Colon (tissue), 2 donors: ENCODE measurements at regions not wholly inside any gene's neighbourhood (a gene's known extent, or its start where the extent isn't known, plus 50 kb on each side); places are given as distances from the start of the nearest gene placed in this dataset.

Experiments
- FAIRE-seq: peaks from 2 replicates; lab custom pipeline; 2012; peaks lifted over from hg19 to GRCh38; lab: Jason Lieb, UNC
- donor health status: control.
- donor health status: control.

DNA sequence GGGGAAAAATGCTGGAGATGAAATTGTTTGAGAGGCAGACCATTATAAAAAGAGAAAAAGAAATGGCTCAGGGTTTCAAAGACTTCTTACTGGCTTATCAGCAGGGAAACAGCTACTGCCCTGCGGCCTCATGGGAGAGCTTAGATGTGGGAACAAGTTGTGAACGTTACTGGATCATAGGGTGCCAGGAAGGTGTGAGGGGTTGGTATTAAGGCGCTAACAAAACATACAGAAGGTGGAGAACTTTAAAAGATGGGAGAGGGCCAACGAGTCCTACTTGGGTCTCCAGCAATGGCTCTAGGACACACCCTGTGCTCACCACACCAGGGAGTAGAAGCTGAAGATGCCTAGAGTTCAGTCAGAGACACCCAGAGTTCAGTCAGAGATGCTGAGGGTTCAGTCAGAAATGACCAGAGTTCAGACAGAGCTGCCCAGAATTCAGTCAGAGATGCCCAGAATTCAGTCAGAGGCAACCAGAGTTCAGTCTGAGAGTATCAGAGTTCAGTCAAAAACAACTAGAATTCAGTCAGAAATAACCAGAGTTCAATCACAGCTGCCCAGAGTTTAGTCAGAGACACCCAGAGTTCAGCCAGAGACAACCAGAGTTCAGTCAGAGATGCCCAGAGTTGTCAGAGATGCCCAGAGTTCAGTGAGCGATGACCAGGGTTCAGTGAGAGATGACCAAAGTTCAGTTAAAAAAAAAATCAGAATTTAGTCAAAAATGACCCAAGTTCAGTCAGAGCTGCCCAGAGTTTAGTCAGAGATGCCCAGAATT, 1103.6 kb downstream of the BCL11B start:
- no peak for FAIRE-seq

DNA sequence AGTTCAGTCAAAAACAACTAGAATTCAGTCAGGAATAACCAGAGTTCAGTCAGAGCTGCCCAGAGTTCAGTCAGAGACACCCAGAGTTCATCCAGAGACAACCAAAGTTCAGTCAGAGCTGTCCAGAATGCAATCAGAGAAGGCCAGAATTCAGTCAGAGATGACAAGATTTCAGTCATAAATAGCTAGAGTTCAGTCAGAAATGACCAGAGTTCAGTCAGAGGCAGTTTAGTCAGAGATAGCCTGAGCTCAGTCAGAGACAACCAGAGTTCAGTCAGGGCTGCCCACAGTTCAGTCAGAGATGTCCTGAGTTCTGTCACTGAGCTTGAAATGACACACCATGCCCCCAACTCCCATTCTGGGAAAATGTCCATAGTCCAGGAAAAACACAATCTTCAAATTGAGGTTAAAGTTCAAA, 1102.8 kb downstream of the BCL11B start:
- no peak for FAIRE-seq

DNA sequence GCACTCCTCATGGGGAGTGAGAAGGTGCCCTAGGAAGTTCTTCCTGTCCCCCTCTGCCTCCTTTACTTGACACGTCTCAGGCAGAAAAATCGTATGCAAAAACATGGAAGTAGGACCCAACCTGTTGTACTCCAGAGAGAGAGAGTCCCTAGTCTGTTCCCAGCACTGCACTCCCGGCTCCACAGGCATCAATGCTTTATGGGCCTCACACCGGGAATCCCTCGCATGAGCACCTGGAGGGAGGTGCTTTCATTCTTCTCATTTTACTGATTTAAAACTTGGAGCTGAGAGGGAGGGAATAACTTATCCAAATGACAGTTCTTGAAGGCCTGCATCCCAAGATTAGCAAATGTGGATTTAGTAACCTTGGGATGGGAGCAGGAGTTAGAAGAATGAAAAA, 1101.4 kb downstream of the BCL11B start:
- no peak for FAIRE-seq

DNA sequence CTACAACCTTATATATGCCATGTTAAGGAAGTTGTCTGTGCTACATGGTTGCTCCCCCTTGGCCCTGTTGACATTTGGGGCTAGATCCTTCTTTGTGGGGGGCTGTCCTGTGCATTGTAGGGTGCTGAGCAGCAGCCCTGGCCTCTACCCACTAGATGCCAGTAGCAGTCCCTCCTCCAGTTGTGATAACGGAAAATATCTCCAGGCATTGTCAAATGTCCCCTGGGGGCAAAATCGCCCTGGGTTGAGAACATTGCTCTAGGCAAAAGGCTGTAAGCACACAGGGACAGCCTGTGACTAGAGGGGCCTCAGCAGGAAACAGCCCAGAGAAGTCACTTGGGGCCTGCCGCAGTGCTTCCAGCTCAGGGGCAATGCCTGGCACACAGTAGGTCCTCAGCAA, 1100.3 kb downstream of the BCL11B start:
- FAIRE-seq, result no peak

DNA sequence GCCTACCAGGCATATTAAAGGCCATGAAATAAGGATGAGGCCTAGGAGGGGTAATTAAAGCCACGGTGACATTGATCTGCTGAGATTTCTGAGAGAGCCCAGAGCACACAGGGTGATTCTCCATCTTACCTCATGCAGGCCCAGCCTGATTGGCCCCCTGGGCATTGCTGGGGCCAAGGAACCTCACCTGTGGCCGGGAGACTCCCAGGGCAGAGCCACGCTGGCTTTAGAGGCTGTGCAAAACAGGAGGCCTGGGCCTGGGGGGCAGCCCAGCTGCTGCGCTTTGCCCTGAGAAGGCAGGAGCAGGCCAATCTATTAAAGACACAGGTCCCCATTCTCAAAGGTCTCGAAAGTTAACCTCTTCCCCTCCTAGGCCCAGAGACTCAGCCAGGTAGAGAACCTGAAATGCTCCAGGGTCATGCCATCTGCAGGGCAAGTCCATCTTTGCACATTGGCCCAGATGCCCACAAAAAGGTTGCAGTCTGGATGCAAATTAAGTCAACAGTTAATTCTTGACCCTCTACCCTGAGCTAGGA, 1099.7 kb downstream of the BCL11B start:
- no peak for FAIRE-seq

DNA sequence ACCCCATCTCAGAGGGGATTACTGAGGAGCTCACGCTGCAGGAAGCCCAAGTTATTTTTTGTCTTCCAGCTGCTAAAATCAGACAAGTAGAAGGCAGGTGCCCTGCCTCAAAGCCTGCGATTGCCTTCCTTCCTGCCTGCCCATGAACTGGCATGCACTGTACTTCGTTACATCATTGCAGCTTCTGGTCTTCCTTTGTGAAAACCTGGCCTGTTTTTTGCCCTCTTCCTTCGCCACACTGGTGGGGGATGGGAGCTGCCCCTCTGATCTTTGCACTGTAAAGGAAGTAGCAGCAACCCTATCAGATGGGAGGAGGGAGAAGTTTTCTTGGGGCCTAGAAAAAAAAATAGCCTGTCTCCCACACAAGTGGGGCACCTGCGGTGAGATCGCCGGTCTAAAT, 1098.7 kb downstream of the BCL11B start:
- no peak for FAIRE-seq

DNA sequence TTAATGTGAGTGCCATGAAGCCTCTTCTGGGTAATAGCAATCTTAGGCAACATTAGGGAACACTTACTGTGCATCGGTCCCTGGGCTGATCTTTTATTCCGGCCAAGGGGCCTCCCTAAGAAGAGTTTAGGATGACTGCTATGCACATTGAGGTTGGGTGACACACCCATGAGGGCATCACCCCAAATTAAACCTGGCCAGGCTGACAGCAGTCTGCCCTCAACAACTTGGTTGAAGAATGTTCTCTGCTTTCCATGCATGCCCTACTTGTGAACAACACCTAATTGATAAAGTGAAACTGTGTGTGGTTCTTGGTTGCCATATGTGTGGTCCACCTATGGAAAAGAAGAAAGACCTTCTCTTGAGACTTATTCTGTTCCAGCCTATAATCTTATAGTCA, 1098.0 kb downstream of the BCL11B start:
- no peak for FAIRE-seq

DNA sequence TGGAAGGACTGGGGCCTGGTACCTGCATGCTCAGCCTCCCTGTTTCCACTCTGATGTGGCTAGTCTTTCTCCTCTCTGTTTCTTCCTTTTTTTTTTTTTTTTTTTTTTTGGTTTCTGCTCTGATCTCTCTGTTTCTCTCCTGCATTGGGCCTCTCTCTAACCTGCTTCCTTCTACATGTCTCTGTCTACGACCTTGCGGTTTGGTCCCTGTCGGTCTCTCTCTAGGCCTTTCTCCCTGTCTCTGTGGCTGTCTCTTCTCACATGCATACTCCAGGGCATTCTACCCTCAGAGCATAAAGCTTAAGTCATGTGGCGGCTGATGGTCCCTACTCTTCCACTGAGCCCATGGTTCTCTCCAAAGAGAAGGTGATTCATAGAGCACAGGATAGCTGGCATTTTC, 1096.6 kb downstream of the BCL11B start:
- FAIRE-seq, result no peak

DNA sequence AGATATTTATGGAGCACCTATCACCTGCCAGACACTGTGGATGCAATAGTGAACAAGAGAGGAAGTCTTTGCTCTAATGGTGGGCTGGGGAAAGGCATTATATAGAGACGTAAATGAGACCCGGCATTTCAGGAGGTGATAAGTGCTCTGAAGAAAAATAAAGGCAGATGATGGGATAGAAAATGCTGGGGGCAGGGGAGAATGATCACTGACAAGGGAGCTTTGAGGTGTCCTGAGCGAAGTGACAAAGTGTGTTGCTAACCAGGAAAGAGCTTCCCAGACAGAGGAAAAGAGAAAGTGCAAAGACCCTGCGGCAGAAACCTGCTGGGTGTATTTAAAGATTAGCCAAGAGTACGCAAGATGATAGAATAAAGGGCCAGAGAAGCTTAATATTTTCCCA, 1096.1 kb downstream of the BCL11B start:
- FAIRE-seq, result no peak

DNA sequence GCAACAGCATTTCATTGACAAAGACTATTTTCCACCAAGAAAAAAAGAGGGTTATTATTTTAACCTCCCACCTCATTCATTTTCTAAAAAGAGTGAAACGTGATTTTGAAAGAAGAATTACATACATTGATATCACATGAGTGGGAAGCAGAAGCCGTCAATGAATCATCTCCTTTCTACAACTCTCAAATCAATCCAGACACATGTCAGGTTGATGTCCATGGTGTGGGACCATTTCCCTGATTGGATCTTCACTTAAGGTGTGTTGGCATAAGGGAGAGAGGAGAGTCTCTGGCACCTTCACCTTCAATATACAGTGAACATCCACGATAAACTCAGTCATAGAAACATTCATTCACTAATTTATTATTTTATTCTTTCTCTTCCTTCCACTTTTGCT, 1095.1 kb downstream of the BCL11B start:
- no peak for FAIRE-seq

DNA sequence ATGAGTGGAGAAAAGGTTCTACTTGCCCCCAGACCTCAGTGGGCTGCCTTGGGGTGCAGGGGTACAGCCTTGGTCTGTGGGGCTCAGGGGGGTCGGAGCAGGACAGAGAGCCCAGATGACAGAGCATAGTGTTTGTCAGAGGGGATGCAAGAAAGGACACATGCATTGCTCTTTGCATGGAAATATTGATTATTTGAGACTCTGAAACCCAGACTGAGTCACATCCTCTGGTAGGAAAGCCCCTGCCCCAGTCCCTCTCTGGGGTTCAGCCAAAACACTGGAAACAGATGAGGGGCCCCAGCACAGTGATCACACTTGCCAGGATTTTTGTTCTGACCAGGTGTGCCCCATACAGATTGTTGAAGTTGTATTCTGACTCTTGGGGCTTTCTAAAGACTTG, 1094.4 kb downstream of the BCL11B start:
- no peak for FAIRE-seq

DNA sequence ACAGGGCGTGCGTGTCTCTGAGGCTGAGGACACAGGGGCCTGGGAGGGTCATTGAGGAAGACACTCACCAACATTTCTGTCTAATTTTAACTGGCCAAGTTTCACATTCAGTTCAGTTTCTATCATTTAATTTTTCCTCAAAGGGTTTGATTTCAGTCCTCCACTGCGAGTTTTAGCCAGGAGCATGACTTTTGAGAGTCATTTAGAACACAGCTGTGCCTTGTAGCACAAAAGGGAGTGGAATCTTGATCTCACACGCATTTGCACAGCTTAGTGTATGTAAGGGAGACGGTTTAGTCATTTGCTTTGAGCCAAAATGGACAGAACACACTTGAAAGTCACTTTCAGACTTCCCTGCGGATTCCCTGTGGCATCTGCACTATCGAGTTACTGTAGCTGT, 1090.8 kb downstream of the BCL11B start:
- FAIRE-seq, result no peak

DNA sequence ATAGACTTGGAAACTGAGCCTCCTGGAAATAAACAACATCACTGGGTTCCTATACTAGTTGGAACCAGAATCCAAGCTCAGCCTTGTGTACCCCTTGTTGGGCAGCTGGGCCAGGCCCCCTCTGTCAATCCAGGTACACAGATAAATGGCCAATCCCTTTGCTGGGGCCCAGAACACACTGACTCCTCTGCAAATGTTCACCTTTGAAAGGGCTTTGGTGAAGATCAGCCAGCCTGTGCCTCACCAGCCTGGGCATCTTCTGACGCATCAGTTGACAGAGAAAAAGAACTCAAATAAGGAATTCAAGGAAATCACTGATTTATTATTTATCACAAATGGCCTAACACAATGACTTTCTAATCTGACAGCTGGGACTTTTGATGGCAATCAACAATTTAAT, 1090.2 kb downstream of the BCL11B start:
- FAIRE-seq, result no peak

DNA sequence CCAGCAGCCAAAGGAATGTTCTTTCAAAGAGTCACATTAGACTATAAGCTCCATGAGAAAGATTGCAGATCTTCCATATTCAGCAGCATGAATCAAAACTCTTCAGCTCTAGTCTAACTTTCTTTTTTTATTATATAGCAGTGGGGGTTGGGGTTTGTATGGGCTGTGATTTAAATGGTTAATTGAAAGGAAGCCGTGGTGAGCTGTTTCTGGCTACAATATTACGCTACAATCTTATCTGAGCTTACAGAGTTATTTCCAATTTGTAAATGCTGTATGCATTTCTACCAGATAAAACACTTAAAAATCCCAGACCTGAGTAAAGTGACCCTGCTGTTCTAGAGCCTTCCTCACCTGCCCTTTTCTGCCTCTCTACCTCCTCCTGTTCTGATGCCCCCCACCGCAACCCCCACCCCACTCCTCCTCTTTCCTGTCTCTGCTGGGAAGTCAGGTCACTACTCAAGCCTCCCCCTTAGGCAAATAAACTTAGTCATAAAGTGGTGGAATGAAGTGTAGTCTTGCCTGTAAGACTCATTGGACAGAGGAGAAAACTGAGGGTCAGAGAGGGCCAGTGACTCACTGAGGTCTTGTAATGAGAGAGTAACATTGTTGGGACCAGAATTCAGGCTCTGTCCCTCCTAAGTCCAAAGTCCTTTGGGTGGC, 1089.5 kb downstream of the BCL11B start:
- no peak for FAIRE-seq

DNA sequence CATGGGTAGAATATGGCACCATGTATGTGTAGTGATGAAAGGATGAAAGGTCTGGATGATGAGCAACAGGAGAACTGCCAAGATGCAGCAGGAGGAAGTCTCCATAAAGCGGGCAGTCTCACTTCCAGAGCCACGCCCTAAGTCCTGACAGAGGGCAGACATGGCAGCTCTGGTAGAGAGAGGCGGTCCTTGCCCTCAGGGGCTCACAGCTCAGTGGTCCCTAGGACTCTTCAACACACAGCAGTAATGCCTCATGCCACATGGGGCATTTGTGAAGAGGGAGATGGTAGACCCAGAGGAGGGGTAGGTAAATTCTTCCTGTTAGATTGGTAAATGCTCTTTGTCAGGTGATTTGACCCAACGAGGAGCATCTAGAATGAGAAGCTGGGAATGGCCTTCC, 1088.4 kb downstream of the BCL11B start:
- FAIRE-seq, result no peak

DNA sequence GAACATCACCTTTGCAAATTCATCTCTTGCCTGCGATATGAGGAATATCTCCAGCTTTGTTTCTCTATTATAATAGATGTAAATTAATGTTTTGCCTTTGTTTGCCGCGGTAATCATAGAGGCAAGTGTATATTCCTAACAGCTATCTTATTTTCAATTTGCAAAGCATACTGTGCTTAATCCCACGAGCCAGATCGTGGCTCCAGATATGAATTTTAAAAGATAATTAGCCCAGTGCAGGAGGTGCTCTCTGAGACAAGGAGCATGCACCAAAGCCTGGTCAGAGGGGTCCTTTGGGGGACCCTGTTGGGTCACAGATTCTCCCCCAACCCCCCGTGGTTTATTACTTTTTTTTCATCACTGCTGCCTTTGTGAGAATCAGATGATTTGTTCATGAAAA, 1087.5 kb downstream of the BCL11B start:
- no peak for FAIRE-seq

DNA sequence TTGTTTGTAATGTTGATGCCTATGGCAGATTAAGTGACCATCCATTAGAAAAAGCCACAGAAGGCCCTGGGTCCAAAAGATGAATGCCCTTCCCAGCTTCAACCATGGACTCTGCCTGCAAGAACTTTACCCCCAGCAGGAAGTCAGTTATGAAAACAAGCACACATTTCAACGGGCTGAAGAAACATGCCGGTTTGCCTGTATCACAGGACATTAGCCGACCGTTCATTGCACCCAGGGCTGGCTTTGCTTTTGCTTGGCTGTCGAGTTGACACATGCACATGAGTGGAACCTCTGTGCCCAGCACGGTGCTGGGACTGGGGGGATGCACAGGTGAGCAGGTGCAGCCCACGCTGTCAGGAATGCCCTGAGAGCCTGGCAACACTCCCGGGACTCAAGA, 1087.0 kb downstream of the BCL11B start:
- no peak for FAIRE-seq

DNA sequence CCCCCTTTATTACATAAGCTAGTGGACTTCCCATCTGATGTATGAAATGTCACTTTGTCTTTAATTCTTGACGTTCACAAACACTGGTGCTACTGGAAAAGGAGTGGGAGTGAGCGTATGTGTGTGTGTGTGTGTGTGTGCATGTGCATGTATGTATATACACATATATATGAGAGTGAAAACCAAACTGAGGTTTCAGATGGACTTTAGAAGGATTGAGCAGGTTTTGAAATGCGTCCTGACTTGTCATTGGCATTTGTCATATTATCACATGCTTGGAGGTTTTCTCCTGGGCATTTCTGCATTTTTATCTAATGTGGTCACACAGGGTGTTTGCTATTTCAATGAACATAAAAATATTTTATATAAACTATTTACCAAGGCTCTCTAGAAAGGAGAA, 1085.9 kb downstream of the BCL11B start:
- FAIRE-seq, result no peak

DNA sequence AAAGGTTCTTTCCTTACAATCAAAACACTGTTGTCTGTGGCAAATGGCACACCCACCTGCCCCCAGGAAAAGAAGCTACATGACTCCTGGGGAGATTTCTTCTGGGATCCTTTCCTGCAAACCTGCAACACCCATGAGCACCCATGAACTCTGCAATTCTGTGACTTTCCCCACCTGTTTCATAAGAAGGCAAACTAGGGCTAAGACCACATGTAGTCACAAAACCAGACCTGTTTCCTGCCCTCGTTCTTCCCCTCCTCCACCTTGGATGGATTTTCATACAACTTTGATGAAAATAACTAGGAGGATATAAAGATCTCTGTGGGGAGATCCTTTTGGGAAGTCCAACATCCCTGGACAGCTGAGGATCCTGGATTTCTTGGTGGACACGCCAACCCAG, 1084.7 kb downstream of the BCL11B start:
- FAIRE-seq, result no peak

DNA sequence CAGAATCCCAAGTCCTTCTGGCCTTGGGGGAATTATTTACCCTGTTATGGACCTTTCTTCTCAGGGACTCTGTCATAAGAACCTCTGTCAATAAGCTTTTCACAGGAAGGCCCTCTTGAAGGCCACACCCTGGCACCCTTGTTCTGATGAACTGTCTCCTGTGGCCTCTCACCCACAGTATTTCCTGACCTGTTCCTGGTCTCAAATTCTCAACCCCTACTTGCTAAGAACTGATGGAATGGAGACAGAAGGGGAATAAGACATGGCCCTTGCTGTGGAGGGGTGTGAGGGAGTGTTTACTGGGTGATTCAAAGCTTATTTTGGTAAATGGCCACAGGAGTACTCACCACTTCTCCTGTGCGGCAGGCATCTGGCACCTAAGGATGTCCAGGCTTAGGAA, 1082.9 kb downstream of the BCL11B start:
- no peak for FAIRE-seq

DNA sequence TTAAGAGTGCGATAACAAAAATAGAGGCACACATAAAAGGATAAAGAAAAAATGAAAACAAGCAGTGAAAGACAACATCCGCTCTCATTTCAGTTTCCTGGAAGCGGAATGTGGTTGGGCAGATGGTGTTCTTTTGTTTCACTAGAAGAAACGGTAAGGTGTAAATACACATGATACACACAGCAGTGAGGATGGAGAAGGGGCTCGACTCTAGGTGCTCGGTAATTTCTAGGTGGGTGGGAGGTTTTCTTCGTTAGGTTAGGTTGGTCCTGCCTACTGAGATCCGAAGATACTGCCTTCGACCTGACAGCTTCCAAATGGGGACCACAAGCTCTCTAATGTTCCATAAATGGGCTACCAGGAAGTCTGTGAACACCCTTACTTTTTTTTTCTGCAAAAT, 1082.5 kb downstream of the BCL11B start:
- no peak for FAIRE-seq

DNA sequence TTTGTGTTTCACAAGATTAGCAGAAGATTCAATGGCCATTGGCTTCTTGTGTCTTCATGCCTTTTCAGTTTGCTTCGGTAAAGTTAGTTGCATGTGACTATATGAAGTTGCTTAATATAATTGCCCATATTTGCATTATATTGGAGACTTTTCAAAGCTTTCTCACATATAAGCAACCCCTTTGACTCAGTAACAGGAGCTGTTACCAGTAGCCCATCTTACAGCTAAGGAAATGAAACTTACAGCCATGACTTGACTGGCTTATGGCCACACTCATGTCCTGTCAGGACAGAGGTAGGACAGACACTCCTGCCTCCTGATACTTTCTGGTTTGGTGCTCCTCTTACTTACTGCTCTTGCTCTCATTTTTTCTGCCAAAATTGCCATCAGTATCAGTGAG, 1082.1 kb downstream of the BCL11B start:
- FAIRE-seq, result no peak

DNA sequence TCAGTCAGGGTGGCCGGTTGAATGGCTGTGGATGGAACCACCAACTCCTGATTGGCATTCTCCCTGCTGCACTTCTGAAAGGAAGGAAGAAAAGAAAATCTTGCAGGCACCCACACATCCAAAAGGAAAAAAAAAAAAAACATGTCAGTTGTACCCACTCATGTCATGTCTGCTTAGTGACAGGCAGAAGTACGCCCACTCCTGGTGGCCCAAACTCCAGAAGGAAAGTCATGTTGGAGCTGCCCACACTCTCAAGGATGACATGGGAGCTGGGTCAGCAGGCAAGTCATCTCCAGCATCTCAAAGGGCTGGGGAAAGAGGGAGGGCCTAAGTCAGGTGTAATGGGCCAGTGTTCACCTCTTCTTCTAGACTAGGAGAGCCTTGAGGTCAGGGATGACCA, 1079.1 kb downstream of the BCL11B start:
- no peak for FAIRE-seq

DNA sequence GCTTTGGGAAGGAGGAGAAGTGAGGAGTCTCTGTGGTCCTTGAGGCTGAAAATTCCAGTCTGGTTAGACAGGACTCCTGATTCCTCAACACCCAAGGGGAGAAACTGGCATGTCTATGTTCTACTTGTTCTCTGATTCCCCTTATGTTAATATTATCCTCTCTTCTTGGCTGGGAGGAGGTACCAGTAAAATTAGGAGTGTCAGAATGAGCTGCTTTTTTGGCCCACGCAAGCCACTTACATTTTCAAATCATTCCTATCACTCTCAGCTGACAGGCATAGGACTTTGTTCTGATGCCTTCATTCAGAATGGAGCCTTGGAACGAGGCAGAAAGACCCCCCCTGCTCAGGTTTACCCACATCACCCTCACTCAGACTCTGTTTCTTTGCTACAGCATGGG, 1077.2 kb downstream of the BCL11B start:
- no peak for FAIRE-seq
